HepG2 (cell line): ENCODE measurements at regions not wholly inside any gene's neighbourhood (a gene's known extent, or its start where the extent isn't known, plus 50 kb on each side); places are given as distances from the start of the nearest gene placed in this dataset.

ENCODE experiments used
- BCL6 ChIP-seq: IDR thresholded peaks from 2 replicates; pipeline ENCODE4 v1.6.1; 2016; ENCODE audit warnings: missing genetic modification reagents, missing compliant biosample characterization
- CHCHD3 ChIP-seq: sonication (generic); formaldehyde crosslinking; IDR thresholded peaks from 2 replicates; pipeline ENCODE4 v1.8.0; 2022; ENCODE audit warnings: mild to moderate bottlenecking, missing genetic modification reagents, moderate library complexity
- CTCF ChIP-seq: sonication (generic); formaldehyde crosslinking; IDR thresholded peaks from 2 replicates; pipeline ENCODE4 v1.5.0; 2020; ENCODE audit warnings: mild to moderate bottlenecking, missing genetic modification reagents, moderate library complexity
- KAT7 ChIP-seq: IDR thresholded peaks from 2 replicates; pipeline ENCODE4 v1.6.1; 2018; ENCODE audit warnings: borderline replicate concordance, missing compliant biosample characterization
- KDM1A ChIP-seq: IDR thresholded peaks from 2 replicates; pipeline ENCODE4 v1.6.1; 2016; ENCODE audit warnings: missing compliant biosample characterization
- KIAA2018 ChIP-seq: sonication (generic); formaldehyde crosslinking; IDR thresholded peaks from 2 replicates; pipeline ENCODE4 v1.5.0; 2020; ENCODE audit warnings: mild to moderate bottlenecking, missing genetic modification reagents, borderline replicate concordance
- MAZ ChIP-seq, 2 experiments: sonication (generic) in 1 of 2; formaldehyde crosslinking in 1 of 2; IDR thresholded peaks; 2 replicates each; pipeline versions ENCODE4 v1.5.0 to v1.6.1; 2012 to 2020; ENCODE audit warnings: low read depth in 2 of 2, mild to moderate bottlenecking in 2 of 2, borderline replicate concordance in 1 of 2, improper control_type of control experiment in 1 of 2, low read length in 1 of 2, missing genetic modification reagents in 1 of 2, moderate library complexity in 1 of 2
- RXRA ChIP-seq: sonication (generic); formaldehyde crosslinking; IDR thresholded peaks from 2 replicates; pipeline ENCODE4 v1.5.1; 2020; ENCODE audit warnings: missing genetic modification reagents
- SIN3A ChIP-seq: IDR thresholded peaks from 2 replicates; pipeline ENCODE4 v1.6.1; 2011; ENCODE audit warnings: low read depth, mild to moderate bottlenecking, control low read depth, low read length, borderline replicate concordance
- SRSF9 ChIP-seq: fragments of 200-400 bp; formaldehyde crosslinking; IDR thresholded peaks from 2 replicates; pipeline ENCODE4 v1.6.1; 2018; ENCODE audit warnings: borderline replicate concordance, mild to moderate bottlenecking, low read depth, low read length; ENCODE audit not compliant: insufficient read depth, poor library complexity, severe bottlenecking
- ZNF589 ChIP-seq: sonication (generic); formaldehyde crosslinking; conservative IDR thresholded peaks from 2 replicates; pipeline ENCODE4 v1.8.0; 2022; ENCODE audit warnings: mild to moderate bottlenecking, moderate library complexity, missing genetic modification reagents
- ZNF670 ChIP-seq: sonication (generic); formaldehyde crosslinking; IDR thresholded peaks from 2 replicates; pipeline ENCODE4 v1.8.0; 2022; ENCODE audit warnings: mild to moderate bottlenecking, missing genetic modification reagents, borderline replicate concordance
- ZNF678 ChIP-seq: sonication (generic); formaldehyde crosslinking; IDR thresholded peaks from 2 replicates; pipeline ENCODE4 v1.4.0; 2020; ENCODE audit warnings: mild to moderate bottlenecking, missing genetic modification reagents

GRCh38 chr10:10726101-10726500 lies 291.6 kb upstream of the CELF2 start:
- TF ChIP-seq KIAA2018, result no peak
- TF ChIP-seq ZNF670, result no peak
- TF ChIP-seq SRSF9, result no peak
- no peak for TF ChIP-seq SIN3A
- TF ChIP-seq KAT7 (CRISPR knock-in tag), result no peak
- no peak for TF ChIP-seq BCL6 (CRISPR knock-in tag)
- TF ChIP-seq ZNF678 (CRISPR knock-in tag), result no peak
- TF ChIP-seq KDM1A (CRISPR knock-in tag), result no peak
- TF ChIP-seq ZNF589, result no peak
- no peak for TF ChIP-seq MAZ (IDR thresholded peaks at IDR 0.05; ENCODE audit: borderline replicate concordance, low read depth, low read length)
- TF ChIP-seq MAZ (CRISPR knock-in tag; IDR thresholded peaks at IDR 0.05; ENCODE audit: low read depth), result no peak
- no peak for TF ChIP-seq RXRA
- TF ChIP-seq CHCHD3, result no peak
- TF ChIP-seq CTCF (CRISPR knock-in tag), result no peak
